Gastrocnemius medialis (tissue), 4 donors: ENCODE measurements at regions not wholly inside any gene's neighbourhood (a gene's known extent, or its start where the extent isn't known, plus 50 kb on each side); places are given as distances from the start of the nearest gene placed in this dataset.

Experiments
- POLR2A ChIP-seq, 2 donors: fragments of 450-650 bp; IDR thresholded peaks; one replicate each; pipeline ENCODE4 v1.6.1; 2017; ENCODE audit warnings: antibody characterized with exemption in 2 of 2, mild to moderate bottlenecking in 2 of 2, moderate library complexity in 2 of 2
- TF ChIP-seq, protein P1 (sequence below), 5 experiments: fragments of 450-650 bp in 3 of 5; fragments of 200-600 bp in 2 of 5; sonication (generic) in 2 of 5; IDR thresholded peaks in 4 of 5; conservative IDR thresholded peaks in 1 of 5; 1 replicate in 4 of 5; 2 replicates in 1 of 5; pipeline ENCODE4 v1.5.1; 2016 to 2019; ENCODE audit warnings: antibody characterized with exemption in 5 of 5, mild to moderate bottlenecking in 3 of 5, moderate library complexity in 3 of 5

DNA sequence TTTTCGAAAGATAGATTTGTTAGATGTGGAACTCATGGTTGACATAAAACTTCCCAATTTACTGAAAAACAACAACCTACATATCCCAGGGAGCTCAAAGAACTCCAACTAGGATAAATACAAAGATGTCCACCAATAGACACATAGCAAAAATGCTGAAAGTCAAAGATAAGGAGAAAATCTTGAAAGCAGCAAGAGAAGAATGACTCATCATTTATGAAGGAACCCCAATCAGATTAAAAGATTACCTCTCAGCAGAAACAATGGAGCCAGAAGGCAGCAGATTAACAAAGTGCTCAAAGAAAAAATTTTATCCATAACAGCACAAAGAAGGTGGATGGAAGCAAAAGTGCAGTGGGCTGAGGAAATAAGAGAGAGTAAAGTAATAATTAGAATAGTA, 908.6 kb downstream of the SORCS3 start:
- TF ChIP-seq, protein P1, sequence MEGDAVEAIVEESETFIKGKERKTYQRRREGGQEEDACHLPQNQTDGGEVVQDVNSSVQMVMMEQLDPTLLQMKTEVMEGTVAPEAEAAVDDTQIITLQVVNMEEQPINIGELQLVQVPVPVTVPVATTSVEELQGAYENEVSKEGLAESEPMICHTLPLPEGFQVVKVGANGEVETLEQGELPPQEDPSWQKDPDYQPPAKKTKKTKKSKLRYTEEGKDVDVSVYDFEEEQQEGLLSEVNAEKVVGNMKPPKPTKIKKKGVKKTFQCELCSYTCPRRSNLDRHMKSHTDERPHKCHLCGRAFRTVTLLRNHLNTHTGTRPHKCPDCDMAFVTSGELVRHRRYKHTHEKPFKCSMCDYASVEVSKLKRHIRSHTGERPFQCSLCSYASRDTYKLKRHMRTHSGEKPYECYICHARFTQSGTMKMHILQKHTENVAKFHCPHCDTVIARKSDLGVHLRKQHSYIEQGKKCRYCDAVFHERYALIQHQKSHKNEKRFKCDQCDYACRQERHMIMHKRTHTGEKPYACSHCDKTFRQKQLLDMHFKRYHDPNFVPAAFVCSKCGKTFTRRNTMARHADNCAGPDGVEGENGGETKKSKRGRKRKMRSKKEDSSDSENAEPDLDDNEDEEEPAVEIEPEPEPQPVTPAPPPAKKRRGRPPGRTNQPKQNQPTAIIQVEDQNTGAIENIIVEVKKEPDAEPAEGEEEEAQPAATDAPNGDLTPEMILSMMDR (IDR thresholded peaks at IDR 0.05 in 4 of 5, conservative IDR thresholded peaks at IDR 0.05 in 1 of 5): no peak
- TF ChIP-seq POLR2A (IDR thresholded peaks at IDR 0.05): no peak
